Loucy (cell line): ENCODE measurements at regions not wholly inside any gene's neighbourhood (a gene's known extent, or its start where the extent isn't known, plus 50 kb on each side); places are given as distances from the start of the nearest gene placed in this dataset.

ENCODE experiments used
- H2AFZ ChIP-seq: fragments of 200-600 bp; sonication (generic); 2 replicates; pipeline ENCODE4 v1.6.0; 2016; ENCODE audit warnings: antibody characterized with exemption, mild to moderate bottlenecking, low read length, moderate library complexity
- H3F3A ChIP-seq: fragments of 200-600 bp; 2 replicates; pipeline ENCODE4 v1.6.0; 2016; ENCODE audit warnings: antibody characterized with exemption, low read depth, mild to moderate bottlenecking
- H3K27me3 ChIP-seq: fragments of 200-600 bp; sonication (generic); 2 replicates; pipeline ENCODE4 v1.6.1; 2014; ENCODE audit warnings: low read length, mild to moderate bottlenecking; ENCODE audit not compliant: insufficient read depth, poor library complexity, severe bottlenecking
- H3K36me3 ChIP-seq: fragments of 200-600 bp; sonication (generic); 2 replicates; pipeline ENCODE4 v1.6.1; 2016; ENCODE audit warnings: low read length; ENCODE audit not compliant: insufficient read depth
- H3K4me1 ChIP-seq: fragments of 200-600 bp; sonication (generic); 2 replicates; pipeline ENCODE4 v1.5.1; 2014; ENCODE audit warnings: low read length, mild to moderate bottlenecking; ENCODE audit not compliant: insufficient read depth, poor library complexity, severe bottlenecking
- H3K4me2 ChIP-seq: fragments of 200-600 bp; sonication (generic); 2 replicates; pipeline ENCODE4 v1.6.0; 2014; ENCODE audit warnings: antibody characterized with exemption, low read length, low read depth, mild to moderate bottlenecking; ENCODE audit not compliant: poor library complexity, severe bottlenecking
- H3K4me3 ChIP-seq: fragments of 200-600 bp; sonication (generic); 2 replicates; pipeline ENCODE4 v1.5.1; 2014; ENCODE audit warnings: low read length, mild to moderate bottlenecking, mixed read lengths; ENCODE audit not compliant: poor library complexity, severe bottlenecking
- H3K79me2 ChIP-seq: fragments of 200-600 bp; sonication (generic); 2 replicates; pipeline ENCODE4 v1.6.1; 2014; ENCODE audit warnings: low read length; ENCODE audit not compliant: insufficient read depth
- H3K9ac ChIP-seq: fragments of 200-600 bp; sonication (generic); 2 replicates; pipeline ENCODE4 v1.6.0; 2014; ENCODE audit warnings: mild to moderate bottlenecking, low read depth, low read length, moderate library complexity; ENCODE audit not compliant: poor library complexity, severe bottlenecking
- H3K9me2 ChIP-seq: fragments of 200-600 bp; sonication (generic); replicated peaks from 2 replicates; pipeline ENCODE4 v1.6.1; 2016; ENCODE audit warnings: low read depth, low read length, mixed read lengths
- H3K9me3 ChIP-seq: fragments of 200-600 bp; sonication (generic); 2 replicates; pipeline ENCODE4 v1.6.1; 2014; ENCODE audit warnings: mild to moderate bottlenecking, antibody characterized with exemption, low read length, low read depth; ENCODE audit not compliant: insufficient read depth
- H4K20me1 ChIP-seq: fragments of 200-600 bp; sonication (generic); 2 replicates; pipeline ENCODE4 v1.6.0; 2014; ENCODE audit warnings: antibody characterized with exemption, low read length, mild to moderate bottlenecking; ENCODE audit not compliant: insufficient read depth, poor library complexity, severe bottlenecking
- CTCF ChIP-seq: fragments of 200-600 bp; sonication (generic); conservative IDR thresholded peaks from 2 replicates; pipeline ENCODE4 v1.5.1; 2014; ENCODE audit warnings: mild to moderate bottlenecking, antibody characterized with exemption, low read length
- EZH2phosphoT487 ChIP-seq: fragments of 200-600 bp; IDR thresholded peaks from 2 replicates; pipeline ENCODE4 v1.6.1; 2018; ENCODE audit warnings: antibody characterized with exemption, mild to moderate bottlenecking, moderate library complexity, borderline replicate concordance

- no peaks in the 10 kb centered on the region for H4K20me1 ChIP-seq
- no peak overlapping the region for H3K4me3 ChIP-seq
- no peaks in the 10 kb centered on the region for H3K4me1 ChIP-seq
- no peak overlapping the region for H3K9ac ChIP-seq
- H3K27me3 ChIP-seq: no peaks in the 10 kb centered on the region
- H2AFZ ChIP-seq: no peak overlapping the region
- no peaks in the 10 kb centered on the region for H3K9me3 ChIP-seq
- no peaks in the 10 kb centered on the region for H3K9me2 ChIP-seq
- H3K79me2 ChIP-seq: no peaks in the 10 kb centered on the region
- TF ChIP-seq CTCF: no peak
- TF ChIP-seq EZH2phosphoT487: no peak
- no peaks in the 10 kb centered on the region for H3F3A ChIP-seq
- H3K4me2 ChIP-seq: no peak overlapping the region
- no peaks in the 10 kb centered on the region for H3K36me3 ChIP-seq
These were observed 219.4 kb downstream of the NKX6-1 start for GRCh38 chr4:84279678-84280077.

GRCh38 chr4:84277923-84278322 is 221.2 kb downstream of the NKX6-1 start:
- H3K9ac ChIP-seq: no peak overlapping the region
- no peaks in the 10 kb centered on the region for H4K20me1 ChIP-seq
- no peaks in the 10 kb centered on the region for H3F3A ChIP-seq
- no peak overlapping the region for H3K4me3 ChIP-seq
- H3K27me3 ChIP-seq: no peaks in the 10 kb centered on the region
- no peaks in the 10 kb centered on the region for H3K9me3 ChIP-seq
- no peak for TF ChIP-seq CTCF
- TF ChIP-seq EZH2phosphoT487: no peak
- H3K79me2 ChIP-seq: no peaks in the 10 kb centered on the region
- no peaks in the 10 kb centered on the region for H3K36me3 ChIP-seq
- H3K9me2 ChIP-seq: no peaks in the 10 kb centered on the region
- H2AFZ ChIP-seq: no peak overlapping the region
- no peaks in the 10 kb centered on the region for H3K4me1 ChIP-seq
- H3K4me2 ChIP-seq: no peak overlapping the region

GRCh38 chr4:84276752-84277151 is 222.3 kb downstream of the NKX6-1 start:
- Histone ChIP-seq H3K36me3 (no peaks in the 10 kb centered on the region), H3K9ac (no peak overlapping the region), H3K4me1 (no peaks in the 10 kb centered on the region), H3F3A (no peaks in the 10 kb centered on the region), H3K9me3 (no peaks in the 10 kb centered on the region), H3K9me2 (no peaks in the 10 kb centered on the region), H3K79me2 (no peaks in the 10 kb centered on the region), H2AFZ (no peak overlapping the region), H4K20me1 (no peaks in the 10 kb centered on the region), H3K4me2 (no peak overlapping the region), H3K4me3 (no peak overlapping the region), H3K27me3 (no peaks in the 10 kb centered on the region)
- TF ChIP-seq CTCF: no peak
- no peak for TF ChIP-seq EZH2phosphoT487
